Ureter (tissue), 1 donor: ENCODE measurements at regions not wholly inside any gene's neighbourhood (a gene's known extent, or its start where the extent isn't known, plus 50 kb on each side); places are given as distances from the start of the nearest gene placed in this dataset.
"Not testable (repeated sequence)": the region's sequence is repeated elsewhere in the genome, so short reads cannot be mapped to it uniquely, and the experiment has no call there.

Source experiments
- DNase-seq: peaks from one replicate; pipeline ENCODE4 v3.0.0-alpha.2; 2020; ENCODE audit warnings: low spot score
- donor health status: DM: yes; HTN: yes; CAD: no.

DNA sequence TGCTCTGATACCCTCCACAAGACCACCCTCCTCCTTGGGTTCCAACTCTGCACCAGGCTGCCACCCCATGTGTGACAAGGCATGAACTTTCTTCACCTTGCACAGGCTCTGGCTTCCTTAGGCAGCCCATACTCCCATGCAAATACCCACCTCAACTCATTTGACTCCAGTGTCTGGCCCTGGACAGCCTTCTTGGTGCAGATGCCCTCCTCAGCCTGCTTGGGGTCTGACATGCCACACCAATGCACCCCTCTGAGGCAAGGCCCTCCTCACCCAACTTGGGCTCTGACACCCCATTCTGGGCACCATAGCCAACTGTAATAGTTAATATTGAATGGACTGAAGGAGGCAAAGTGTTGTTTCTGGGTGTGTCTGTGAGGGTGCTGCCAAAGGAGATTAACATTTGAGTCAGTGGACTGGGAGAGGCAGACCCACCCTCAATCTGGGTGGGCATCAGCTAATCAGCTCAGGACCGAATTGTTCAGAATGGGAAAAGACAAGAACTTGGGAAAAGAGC, 115.0 kb upstream of the EPB41L4A start:
- DNase-seq, result no peak

DNA sequence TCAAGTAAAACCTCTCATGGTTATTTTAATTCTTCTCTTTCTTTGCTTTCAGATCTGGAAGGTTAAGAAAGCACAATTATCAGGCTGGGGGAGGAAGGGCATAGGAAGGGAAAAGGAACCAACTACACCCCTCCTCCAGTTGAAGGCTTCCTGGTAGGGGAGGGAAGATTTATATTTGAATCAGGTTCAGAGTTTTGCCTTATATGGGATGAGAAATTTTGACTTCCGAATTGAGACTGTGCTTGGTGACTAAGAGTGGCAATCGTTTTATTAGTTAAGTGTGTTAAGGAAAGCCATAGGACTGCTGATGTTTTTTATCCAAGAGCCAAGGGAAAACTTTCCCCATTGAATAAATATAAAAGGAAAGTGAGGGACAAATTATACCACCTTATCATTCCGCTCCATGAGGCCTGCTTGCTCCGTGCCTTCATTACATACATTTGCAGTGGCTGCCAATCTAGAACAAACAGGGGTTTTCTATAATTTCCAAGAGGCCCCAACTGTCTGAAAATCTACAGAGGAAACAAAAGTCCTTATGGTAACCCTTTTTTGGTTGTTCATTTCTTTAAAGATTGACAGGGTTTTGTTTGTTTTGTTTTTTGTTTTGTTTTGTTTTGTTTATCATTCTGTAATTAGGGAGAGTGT, 115.7 kb upstream of the EPB41L4A start:
- DNase-seq, result no peak

DNA sequence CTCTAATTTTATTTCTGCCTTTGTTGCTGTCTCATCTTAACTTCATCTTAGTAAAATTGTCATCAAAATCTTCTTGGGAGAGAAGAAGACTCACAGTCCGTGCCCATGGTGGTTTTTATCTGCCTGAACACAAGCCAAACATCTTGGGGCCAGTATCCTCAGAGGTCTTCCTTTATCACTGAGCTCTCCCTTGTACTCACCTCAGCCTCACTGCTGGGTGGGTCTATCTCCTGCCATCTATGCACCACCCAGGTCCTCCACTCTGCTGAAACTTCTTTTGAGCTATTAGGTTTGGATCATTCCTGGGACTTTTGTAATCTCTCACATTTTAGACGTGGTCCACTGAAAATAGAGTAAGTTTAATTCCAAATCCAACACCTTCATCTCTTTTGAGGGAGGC, 116.3 kb upstream of the EPB41L4A start:
- DNase-seq, result no peak

DNA sequence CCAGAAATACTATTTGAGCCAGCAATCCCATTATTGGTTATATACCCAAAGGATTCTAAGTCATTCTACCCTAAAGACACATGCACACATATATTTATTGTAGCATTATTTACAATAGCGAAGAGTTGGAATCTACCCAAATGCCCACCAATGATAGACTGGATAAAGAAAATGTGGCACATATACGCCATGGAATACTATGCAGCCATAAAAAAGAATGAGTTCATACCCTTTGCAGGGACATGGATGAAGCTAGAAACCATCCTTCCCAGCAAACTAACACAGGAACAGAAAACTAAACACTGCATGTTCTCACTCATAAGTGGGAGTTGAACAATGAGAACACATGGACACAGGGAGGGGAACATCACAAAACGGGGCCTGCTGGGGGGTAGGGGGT, 125.5 kb upstream of the EPB41L4A start:
- DNase-seq, result not testable (repeated sequence)

DNA sequence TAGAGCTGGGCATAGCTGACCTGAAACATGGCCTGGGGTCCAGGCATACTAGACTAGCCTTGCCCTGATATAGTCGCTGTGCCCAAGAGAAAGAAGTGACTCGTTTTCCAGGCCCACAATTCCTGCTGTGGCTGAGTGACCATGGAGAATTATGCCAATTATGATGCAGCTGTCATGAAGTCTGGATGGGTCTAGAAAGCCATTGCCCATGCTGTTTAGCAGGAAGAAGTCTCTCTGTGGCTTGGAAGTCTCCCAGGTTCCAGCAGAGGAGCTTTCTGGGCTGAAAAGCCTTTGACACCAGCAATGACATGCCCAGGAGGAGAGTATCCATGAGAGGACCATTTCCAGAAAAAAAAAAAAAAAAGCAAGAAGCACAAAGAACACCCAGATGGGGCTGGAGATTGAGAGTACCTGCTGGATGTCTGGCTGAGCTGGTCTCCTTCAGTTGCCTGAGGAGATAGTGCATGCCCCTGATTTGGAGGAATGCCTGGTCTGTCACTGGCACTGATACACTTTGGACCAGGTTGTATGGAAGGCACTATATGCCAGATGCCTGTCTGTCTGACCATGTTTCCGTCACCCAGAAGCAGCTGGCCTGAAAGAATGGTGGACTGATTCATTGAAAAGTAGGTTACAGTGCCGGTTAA, 128.0 kb upstream of the EPB41L4A start:
- DNase-seq, result no peak

DNA sequence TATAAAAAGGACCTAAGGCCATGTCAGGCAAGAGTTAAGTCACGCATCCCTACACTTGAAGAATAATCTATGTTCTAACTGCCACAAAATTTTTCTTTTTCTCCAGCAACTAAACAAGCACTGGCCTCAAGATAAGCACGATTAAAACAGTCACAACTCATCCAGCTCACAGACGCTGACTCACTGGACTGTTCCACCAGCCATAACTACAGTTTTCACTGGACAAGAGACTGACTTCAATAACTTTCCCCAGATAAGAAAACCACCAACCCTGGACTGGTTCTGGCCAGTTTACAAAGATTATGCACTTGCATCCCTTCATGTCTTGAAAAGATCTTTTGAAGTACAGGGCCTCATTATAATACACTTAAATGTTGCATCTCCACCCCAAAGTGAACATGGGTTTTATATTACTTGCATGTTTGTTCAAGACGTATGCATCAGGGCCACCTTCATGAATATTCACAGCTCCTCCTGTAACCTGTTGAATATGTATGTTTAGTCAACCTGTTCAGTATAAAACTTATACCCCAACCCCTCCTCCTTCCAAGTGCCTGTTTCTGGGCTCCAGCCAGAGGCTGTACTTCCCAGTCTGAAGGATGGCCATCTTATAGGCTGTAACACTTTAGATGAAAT, 129.3 kb upstream of the EPB41L4A start:
- DNase-seq, result no peak

DNA sequence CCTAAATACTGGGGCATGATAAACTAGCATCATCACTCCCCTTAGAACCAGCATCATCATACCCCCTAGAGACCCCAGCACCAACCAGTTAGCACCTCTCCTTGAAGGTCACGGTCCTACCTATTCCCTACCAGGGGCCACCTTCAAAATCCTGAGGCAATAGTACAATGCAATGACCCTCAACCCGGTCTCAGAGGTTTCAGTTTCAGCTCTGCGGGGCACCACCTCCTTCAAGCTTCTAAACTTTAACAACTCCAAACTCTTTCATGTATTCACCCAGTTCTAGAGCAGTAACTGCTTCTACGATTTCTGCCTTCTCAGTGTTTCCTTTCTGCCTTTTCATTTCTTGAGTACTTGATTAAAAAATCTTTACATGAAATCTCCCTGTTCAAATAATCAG, 130.1 kb upstream of the EPB41L4A start:
- no peak for DNase-seq

DNA sequence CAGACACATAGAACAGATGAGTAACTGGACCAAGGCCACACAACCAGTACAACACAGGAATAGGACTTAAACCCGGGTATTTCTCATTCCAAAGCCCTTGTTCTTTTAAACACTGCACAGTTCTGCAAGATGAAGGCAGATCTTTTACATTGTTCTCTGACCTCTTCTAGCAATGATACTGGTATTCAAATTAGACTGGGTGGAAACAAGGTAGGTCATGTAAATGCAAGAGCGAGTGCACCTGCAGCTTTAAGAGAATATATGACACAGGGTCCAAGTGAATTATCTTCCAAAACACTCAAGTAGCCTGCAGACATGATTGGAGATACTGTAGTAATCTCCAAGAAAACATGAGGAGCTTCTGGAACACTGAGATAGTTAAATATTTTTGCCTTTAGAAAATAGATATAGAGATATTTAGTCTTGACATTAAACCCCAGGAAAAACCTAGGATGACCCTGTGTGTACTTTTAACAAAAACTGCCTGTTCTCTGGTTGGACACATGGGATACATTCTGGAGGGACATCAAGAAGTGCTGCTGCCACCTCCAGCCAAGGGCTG, 130.6 kb upstream of the EPB41L4A start:
- no peak for DNase-seq

DNA sequence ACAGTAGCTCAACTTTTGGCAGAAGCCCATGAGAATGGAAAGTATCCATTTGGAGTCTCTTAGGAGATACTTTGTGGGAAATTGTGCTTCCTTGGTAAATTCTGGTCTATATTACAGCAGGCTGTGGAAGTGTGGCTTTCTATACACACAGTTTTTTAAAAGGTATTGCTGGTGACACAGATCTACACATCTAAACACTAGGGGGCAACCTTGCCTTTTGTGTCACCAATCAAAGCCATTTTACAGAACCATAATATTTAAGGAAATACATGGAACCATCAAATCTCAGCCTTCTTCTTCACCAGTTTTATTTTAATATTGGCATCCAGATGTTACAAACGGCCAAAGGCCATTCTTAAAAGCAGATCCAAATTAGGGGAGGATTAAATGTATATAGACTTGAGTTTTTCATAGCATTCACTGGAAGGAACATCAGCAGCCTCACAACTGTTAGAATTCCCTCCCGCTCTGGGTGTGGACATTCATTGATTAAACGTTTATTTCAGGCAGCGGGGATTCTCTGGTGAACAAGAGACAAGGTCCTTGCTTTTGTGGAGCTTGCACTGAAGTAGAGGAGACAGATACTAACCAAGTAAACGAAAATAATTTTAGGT, 132.4 kb upstream of the EPB41L4A start:
- DNase-seq, result peak; percentile 47

DNA sequence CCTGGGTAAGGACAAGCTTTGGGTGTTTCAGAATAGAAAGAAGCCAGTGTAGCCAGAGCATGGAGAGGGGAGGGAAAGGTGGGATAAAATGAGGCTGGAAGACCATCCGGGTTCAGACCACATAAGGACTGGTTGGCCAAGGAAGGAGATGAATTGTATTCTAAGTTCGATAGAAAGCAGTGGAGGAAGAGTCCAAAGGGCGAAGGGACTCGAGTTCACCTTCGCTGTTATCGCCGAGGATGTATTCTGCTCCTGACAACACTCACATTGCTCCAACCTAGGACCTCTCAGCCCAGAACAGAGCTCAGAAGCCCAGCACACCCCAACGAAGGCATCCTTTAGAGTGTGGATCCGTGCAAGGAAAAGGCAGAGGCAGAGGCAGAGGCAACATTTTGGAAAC, 133.1 kb upstream of the EPB41L4A start:
- no peak for DNase-seq

DNA sequence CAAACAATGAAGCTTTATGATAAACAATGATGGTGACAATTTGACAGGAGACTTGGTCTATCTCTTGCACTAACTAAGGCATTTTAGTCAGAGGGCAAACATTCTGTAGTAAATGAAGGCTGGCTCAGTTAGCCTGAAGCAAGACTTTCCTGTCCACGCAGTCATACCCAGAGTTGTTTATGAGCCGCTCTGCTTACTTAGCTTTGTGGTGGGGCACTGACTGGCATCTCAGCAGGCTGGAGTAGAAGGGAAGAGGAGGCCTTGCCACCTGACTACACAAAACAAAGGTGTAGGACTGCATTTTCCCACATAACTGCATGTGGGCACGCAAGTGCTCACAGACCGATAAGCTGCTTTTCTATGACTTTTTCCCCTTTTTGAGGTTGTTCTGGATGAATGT, 133.7 kb upstream of the EPB41L4A start:
- no peak for DNase-seq

DNA sequence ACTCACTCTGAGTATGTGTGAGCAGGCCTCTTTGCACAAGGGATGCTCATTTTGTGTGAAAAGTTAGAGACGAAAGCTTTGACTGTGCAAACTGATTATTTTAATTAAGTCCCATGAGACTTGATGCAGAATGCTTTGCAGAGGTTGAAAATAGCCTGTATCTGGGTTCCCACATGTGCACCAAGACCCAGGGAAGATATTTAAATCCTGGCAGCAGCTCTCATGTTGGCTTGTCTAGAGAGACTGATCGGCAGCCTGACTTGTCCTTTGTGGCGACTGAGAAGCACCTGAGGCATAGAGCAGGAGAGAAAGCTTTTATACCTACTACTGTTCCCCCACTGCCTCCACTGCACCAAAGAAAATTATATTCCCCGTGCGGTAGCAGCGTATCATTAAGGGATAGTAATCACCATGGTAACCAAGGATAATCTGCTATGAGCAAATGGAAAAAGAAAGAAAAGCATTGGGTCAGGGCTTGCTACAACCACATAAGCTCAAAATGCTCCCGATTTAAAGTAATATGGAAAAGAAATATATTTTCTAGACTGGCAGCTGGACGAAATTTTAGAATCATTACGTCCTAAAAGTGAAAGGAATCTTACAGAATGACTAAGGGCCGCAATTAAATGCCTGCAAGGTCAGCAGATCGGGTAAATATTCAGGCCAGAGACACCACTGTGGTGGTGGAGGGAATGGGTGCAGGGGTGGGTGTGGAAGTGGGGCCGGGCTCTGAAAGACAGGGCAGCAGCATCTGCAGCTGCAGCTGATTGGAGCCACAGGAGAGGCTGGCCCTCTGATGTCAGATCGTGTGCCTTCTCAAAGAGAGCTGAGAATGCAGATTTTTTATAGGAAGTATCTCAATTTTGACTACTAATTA, 135.3 kb upstream of the EPB41L4A start:
- DNase-seq, result no peak

DNA sequence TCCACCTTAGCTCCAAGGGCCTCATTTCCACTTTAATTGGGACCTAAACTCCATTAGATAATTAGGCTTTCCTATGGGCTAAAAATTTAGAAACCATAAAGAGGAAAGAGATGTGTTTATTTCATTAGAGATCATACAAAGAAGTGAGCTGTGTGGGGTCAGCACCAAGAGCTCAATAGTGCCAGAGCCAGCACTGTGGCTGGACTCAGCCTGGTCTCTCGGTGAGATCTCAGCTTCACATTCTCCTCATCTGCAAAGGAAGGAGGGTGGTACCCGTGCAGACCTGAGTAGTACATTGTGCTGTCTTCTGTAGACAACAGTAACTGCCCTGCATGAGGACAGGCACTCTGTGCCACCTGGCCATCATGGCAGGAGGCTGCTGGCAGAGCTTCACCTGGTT, 136.1 kb upstream of the EPB41L4A start:
- DNase-seq, result no peak

DNA sequence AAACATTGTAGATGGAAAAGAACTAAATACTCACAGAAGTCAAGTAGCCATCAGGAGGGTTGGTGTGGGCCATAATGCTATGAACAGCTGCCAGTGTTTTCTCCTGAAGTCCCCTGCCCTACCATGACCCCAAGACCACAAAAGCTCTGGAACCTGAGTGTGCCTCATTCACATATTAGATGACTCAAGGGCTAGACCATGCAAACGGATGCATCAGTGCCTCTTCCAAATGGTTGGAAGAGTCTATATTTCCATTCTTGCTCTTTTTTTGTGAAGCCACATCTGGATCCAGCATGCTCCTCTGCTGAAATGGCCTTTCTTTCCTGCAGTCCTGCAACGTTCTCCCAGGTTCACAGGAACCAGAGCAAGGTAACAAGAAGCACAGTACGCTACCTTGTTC, 136.6 kb upstream of the EPB41L4A start:
- DNase-seq, result no peak

DNA sequence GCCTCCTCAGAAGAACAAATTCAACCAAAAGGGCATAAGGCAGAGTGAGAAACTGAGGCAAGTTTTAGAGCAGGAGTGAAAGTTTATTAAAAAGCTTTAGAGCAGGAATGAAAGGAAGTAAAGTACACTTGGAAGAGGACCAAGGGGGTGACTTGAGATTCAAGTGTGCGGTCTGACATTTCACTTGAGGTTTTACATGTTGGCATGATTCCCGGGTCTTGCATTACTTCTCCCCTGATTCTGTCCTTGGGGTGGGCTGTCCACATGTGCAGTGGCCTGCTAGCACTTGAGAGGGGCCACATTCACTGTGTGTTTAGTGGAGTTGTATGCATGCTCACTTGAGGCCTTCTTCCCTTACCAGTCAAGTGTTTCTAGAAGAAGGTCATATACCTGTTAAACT, 140.4 kb upstream of the EPB41L4A start:
- not testable (repeated sequence) for DNase-seq

DNA sequence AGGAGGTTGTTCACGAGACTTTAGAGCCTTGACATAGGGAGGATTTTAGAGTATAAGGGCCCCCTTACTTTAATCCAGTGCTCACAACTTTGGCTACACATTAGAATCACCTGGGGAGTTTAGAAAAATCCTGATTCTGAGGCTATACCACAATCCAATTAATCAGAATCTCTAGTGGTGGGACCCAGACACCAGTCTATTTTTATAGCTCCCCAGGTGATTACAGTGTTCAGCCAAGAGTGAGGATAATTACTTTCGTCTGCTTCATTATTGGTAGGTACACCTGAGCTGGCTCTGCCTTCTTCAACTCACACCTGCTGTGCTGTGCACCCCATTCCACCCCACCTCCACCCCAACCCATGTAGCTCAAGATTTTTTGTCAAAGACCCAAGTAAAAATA, 141.3 kb upstream of the EPB41L4A start:
- no peak for DNase-seq

DNA sequence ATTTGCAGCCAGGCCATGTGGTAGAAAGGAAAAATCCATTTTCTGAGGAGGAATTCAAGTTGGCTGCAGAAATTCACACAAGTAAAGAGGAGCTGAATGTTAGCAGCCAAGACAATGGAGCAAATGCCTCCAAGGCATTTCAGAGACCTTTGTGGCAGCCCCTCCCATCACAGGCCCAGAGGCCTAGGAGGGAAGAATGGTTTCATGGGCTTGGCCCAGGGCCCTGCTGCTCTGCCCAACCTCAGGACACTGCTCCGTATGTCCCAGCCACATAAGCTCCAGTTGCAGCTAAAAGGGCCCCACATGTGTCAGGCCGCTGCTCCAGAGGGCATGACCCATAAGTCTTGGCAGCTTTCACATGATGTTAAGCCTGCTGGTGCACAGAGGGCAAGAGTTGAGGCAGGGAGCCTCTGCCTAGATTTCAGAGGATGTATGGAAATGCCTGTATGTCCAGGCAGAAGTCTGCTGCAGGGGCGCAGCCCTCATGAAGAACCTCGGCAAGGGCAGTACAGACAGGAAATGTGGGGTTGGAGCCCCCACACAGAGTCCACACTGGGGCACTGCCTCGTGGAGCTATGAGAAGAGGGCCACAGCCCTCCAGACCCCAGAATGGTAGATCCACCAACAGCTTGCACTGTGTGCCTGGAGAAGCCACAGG, 144.2 kb upstream of the EPB41L4A start:
- no peak for DNase-seq

DNA sequence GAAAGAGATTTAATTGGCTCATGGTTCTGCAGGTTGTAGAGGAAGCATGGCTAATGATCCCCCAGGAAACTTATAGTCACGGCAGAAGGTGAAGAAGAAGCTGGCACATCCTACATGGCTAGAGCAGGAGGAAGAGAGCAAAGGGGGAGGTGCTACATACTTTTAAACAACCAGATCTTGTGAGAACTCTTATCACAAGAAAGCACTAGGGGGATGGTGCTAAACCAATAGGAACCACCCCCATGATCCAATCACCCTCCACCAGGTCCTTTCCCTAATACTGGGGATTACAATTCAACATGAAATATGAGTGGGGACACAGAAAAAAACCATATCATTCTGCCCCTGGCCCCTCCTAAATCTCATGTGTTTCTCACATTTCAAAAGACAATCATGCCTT, 147.2 kb upstream of the EPB41L4A start:
- no peak for DNase-seq

DNA sequence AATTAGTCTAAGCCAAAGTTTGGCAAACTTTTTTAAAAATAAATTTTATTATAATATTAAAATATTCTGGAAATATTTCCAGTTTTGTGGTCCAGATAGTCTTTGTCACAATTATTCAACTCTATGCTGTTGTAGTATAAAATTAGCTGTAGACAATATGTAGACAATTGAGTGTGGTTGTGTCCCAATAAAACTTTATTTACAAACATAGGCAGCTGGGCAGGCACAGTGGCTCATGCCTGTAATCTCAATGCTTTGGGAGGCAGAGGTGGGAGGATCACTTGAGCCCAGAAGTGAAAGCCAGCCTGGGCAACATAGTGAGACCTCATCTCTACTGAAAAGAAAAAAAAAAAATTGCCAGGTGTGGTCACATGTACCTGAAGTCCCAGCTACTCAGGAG, 150.5 kb upstream of the EPB41L4A start:
- no peak for DNase-seq

DNA sequence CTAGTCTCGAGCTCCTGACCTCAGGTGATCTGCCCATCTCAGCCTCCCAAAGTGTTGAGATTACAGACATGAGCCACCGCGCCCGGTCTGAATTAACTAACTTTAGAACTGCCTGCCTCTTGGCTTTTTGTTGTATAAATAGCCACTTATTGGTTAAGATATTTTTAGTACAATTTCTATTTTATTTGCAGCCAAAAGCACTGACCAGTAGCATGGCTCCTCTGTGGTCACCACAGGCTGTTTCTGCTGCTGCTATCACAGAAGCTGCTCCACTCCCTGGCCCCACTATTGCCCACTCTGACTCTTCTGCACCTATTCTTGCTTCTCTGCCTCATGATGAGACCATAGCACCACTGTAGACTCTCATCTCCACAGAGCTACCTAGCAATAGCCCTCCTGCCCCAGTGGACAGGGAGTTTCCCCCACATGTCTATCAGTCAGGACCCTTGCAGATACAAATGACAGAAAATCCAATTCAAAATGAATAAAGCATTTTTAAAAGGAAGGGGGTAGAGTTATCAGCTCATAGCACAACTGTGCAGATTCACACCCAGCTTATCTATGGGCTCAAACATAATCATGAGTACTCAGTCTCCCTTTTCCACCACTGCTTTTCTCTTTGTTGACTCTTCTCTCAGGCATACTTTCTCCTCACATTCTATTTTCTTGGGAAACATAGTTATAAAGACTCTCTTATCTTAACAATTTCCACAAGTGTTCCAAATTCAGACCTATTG, 151.8 kb upstream of the EPB41L4A start:
- DNase-seq, result no peak
